OCI-LY3 (cell line): ENCODE measurements at regions not wholly inside any gene's neighbourhood (a gene's known extent, or its start where the extent isn't known, plus 50 kb on each side); places are given as distances from the start of the nearest gene placed in this dataset.

ENCODE experiments used
- CTCF ChIP-seq: fragments of 200-600, 300-600 bp; sonication (generic); IDR thresholded peaks from 2 replicates; pipeline ENCODE4 v1.5.1; 2014; ENCODE audit warnings: antibody characterized with exemption, low read length, low read depth
- EZH2phosphoT487 ChIP-seq: fragments of 200-600 bp; shearing (Covaris generic); IDR thresholded peaks from 2 replicates; pipeline ENCODE4 v1.6.1; 2018; ENCODE audit warnings: antibody characterized with exemption, mixed run types, low read depth

DNA sequence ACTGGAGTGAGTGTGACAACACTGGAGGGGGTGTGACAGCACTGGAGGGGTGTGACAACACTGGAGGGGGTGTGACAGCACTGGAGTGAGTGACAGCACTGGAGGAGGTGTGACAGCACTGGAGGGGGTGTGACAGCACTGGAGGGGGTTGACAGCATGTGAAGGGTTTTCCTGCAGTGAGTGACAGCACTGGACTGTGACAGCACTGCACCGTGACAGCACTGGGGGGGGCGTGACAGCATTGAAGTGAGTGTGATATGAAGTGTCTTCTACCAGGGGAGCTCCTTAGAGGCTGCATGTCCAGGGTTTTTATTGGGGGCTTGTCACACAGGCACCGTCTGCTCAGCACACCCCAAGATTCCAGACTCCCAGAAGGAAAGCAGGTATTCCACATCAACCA, 274.8 kb downstream of the TEX29 start:
- TF ChIP-seq CTCF (no peak), EZH2phosphoT487 (no peak)
